ENCODE measurements at regions not wholly inside any gene's neighbourhood (a gene's known extent, or its start where the extent isn't known, plus 50 kb on each side); places are given as distances from the start of the nearest gene placed in this dataset.
"Not testable (repeated sequence)": the region's sequence is repeated elsewhere in the genome, so short reads cannot be mapped to it uniquely, and the experiment has no call there.

GRCh38 chr21:14008006-14008405 lies 202.7 kb downstream of the LIPI start:
- DNase-seq: not testable (repeated sequence)

GRCh38 chr21:14006144-14006543 lies 204.6 kb downstream of the LIPI start:
- DNase-seq: not testable (repeated sequence)

GRCh38 chr21:13986996-13987958 lies 223.5 kb downstream of the LIPI start:
- DNase-seq: not testable (repeated sequence)

DNA sequence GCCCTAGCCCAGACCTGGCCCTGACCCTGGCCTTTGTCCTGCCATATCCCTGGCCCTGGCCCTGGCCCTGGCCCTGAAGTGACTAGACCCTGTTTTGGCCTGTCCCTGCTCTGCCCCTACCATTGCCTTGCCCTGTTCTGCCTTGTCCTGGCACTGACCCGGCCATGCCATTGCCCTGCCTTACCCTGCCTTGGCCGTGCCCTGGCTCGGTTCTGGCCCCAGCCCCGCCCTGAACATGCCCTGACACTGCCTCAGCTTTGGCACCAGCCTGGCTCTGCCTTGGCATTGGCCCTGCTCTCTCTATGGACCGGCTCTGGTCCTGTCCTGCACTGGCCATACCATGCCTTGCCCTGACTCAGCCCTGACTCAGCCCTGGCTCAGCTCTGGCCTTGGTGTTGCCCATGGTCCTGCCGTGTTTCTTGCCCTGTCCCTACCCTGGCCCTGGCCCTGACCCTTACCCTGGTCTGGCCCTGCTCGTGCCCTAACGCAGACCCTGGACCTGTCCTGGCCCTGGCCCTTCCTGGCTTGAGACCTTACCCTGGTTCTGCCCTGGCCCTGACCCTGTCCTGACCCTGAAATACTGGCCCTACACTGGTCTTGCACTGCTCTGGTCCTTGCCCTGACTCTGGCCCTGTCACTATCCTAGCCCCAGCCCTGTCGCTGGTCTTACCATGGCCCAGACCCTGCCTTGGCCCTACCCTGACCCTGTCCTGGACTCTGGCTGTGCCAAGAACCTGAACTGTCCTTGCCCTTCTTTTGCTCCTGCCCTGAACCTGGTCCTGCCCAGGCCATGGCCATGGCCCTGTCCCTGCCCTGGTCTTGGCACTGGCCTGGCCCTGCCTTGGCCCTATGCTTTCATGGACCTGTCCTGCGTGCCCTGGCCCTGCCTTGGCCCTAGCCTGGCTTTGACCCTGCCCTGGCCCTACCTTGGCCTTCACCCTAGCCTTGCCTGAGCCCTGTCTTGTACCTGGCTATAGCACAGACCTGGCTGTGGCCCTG lies 224.6 kb downstream of the LIPI start:
- not testable (repeated sequence) for DNase-seq

DNA sequence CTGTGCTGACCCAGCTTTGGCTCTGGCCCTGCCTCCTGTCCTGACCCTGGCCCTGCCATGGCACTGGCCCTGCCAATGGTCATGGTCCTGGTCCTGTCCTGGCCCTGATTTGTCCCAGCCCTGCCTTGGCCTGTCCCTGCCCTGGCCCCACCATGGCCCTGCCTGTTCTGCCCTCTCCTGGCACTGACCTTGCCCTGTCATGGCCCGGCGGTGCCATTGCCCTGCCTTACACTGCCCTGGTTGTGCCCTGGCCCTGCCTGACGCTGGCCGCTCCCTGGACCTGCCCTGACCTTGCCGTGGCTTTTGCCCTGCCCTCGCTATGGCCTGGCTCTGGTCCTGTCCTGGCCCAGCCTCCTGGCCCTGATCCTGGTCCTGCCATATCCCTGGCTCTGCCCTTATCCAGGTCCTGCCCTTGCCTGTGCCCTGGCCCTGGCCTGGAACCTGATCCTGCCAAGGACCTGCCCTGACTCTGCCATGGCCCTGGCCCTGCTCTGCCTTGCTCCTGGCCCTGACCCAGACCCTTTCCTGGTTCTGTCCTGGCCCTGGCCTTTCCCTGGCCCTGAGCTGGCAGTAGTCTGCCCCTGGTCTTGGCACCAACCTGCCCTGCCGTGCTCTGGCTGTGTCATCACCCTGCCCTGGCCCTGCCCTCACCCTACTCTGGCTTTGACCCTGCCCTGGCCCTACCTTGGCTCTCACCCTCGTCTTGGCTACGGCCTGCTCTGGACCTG lies 225.5 kb downstream of the LIPI start:
- DNase-seq: not testable (repeated sequence)

DNA sequence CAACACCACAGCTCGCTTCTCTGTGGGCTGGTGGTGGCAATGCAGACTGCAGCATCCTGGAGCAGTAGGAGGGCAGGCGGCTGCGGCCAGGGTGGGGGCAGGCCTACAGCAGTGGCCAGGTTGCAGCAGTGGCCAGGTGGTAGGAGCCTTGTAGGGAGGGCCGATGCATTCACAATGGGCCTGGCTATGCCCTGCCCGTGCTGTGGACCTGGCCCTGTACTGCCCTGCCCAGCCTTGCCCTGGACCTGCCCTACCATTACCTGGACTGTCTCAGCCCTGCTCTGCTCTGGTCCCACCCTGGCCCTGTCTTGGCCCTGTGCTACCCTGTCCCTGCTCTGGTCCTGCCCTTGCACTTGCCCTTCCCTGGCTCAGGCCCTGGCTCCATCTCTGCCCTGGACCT lies 226.0 kb downstream of the LIPI start:
- not testable (repeated sequence) for DNase-seq

- DNase-seq: not testable (repeated sequence)
Observed at GRCh38 chr21:13981176-13982087, 229.3 kb downstream of the LIPI start.

DNA sequence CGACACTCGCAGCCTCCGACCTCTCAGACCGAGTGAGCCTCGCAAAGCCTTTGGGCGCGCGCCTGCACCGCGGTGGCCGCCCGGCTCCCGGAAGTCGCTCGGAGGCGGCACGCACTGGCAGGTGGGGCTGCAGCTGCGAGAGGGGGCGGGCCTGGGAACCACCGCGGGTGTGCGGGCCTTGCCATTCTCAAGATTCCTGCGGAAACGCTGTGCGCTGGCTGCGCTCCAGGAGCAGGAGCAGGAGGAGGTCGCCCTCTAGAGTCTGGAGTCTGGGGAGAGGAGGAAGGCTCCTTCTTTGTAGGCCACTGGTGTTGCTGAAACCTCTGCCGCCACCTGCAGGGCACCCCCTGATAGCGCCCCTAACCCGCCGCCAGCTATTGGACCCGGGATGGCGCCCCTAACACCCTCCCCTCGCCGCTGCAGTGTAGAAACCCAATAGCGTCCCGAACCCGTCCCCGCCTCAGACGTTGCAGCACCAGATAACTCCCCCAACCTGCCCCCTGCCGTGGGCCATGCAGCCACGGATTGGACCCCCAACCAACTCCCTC lies 230.6 kb downstream of the LIPI start:
- DNase-seq: peak in 1 of 2 donors; percentile 11

GRCh38 chr21:13979608-13980007 lies 231.1 kb downstream of the LIPI start:
- not testable (repeated sequence) for DNase-seq

GRCh38 chr21:13974582-13974981 lies 236.2 kb downstream of the LIPI start:
- DNase-seq: not testable (repeated sequence)

- not testable (repeated sequence) for DNase-seq
Observed at GRCh38 chr21:13969853-13970252, 240.9 kb downstream of the LIPI start.

- DNase-seq: not testable (repeated sequence)
Observed at GRCh38 chr21:13969002-13969401, 241.8 kb downstream of the LIPI start.

DNA sequence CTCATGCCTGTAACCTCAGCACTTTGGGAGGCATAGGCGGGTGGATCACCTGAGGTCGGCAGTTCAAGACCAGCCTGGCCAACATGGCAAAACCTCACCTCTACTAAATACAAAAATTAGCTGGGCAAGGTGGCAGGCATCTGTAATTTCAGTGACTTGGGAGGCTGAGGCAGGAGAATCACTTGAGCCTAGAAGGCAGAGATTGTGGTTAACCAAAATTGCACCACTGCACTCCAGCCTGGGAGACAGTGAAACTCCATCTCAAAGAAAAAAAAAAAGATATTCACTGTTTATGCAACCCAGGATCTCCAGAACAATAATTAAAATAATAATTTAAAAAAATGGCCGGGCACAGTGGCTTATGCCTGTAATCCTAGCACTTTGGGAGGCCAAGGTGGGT lies 247.5 kb downstream of the LIPI start:
- DNase-seq: not testable (repeated sequence)

- DNase-seq: no peak
Observed at GRCh38 chr21:13937236-13937635, 273.5 kb downstream of the LIPI start.

GRCh38 chr21:13936033-13936937 lies 274.5 kb downstream of the LIPI start:
- not testable (repeated sequence) for DNase-seq

DNA sequence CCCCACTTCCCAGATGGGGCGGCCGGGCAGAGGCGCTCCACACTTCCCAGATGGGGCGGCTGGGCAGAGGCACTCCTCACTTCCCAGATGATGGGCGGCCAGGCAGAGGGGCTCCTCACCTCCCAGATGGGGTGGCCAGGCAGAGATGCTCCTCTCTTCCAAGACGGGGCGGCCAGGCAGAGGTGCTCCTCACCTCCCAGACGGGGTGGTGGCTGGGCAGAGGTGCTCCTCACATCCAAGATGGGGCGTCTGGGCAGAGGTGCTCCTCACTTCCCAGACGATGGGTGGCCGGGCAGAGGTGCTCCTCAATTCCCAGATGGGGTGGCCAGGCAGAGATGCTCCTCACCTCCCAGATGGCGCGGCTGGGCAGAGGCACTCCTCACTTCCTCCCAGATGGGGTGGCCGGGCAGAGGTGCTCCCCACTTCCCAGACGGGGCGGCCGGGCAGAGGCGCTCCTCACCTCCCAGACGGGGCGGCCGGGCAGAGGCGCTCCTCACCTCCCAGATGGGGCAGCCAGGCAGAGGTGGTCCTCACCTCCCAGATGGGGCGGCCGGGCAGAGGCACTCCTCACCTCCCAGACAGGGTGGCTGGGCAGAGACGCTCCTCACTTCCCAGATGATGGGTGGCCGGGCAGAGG lies 275.2 kb downstream of the LIPI start:
- not testable (repeated sequence) for DNase-seq

- DNase-seq: not testable (repeated sequence)
Observed at GRCh38 chr21:13934887-13935342, 275.8 kb downstream of the LIPI start.

GRCh38 chr21:13923175-13923574 lies 287.6 kb downstream of the LIPI start:
- not testable (repeated sequence) for DNase-seq

- not testable (repeated sequence) for DNase-seq
Observed at GRCh38 chr21:13921455-13921854, 289.3 kb downstream of the LIPI start.

Measured in CD4-positive, alpha-beta T cell treated with Interleukin-4 for 1 hour (primary cell).